ENCODE measurements at regions not wholly inside any gene's neighbourhood (a gene's known extent, or its start where the extent isn't known, plus 50 kb on each side); places are given as distances from the start of the nearest gene placed in this dataset.

DNA sequence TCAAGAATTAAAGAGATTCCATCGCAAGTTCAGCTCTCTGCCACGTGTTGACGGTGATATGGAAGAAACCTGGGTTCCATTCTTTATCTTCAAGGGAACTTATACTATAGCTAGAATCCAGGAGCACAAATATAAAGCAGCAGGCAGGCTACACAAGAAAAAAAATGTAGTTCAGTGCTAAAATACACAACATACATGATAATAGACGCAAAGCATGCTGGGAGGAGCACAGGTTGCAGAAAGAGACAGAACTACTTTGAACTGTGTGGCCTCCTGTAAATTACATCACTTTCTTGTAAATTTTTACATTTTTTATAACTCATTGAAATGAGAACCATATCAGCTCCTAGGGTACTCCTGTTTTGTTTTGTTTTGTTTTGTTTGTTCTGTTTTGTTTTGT lies 53.8 kb upstream of the RBM24 start:
- DNase-seq: no peak

Measured in inflammatory macrophage treated with lipopolysaccharide for 4 hours (primary cell).